Right renal cortex interstitium (tissue), 3 donors: ENCODE measurements at regions not wholly inside any gene's neighbourhood (a gene's known extent, or its start where the extent isn't known, plus 50 kb on each side); places are given as distances from the start of the nearest gene placed in this dataset.

Source experiments
- DNase-seq, 3 donors: peaks; one replicate each; pipeline ENCODE4 v3.0.0-alpha.2; 2013; ENCODE audit warnings: low read depth in 3 of 3, low spot score in 2 of 3

- DNase-seq, result no peak
Observed at GRCh38 chr11:70696076-70696475, 297.7 kb downstream of the CTTN start.

DNA sequence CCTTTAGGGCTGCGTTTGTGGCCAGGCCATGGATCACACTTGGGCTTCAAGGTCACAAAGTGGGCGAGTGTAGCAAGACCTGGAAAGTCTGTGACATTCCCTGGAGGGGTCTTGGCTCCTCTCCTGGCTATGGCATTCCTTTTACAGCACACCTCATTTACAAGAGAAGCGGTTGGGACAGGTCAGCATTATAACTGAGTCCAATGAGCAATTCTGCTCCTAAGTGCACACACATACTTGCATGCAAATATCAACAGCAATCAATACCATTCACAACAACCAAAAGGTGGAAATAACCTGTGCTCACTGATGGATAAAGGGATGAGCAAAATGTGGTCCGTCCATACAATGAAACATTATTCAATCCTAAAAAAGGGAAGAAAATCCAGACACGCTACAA, 298.2 kb downstream of the CTTN start:
- DNase-seq, result no peak

GRCh38 chr11:70697701-70698100, 299.4 kb downstream of the CTTN start:
- no peak for DNase-seq

DNA sequence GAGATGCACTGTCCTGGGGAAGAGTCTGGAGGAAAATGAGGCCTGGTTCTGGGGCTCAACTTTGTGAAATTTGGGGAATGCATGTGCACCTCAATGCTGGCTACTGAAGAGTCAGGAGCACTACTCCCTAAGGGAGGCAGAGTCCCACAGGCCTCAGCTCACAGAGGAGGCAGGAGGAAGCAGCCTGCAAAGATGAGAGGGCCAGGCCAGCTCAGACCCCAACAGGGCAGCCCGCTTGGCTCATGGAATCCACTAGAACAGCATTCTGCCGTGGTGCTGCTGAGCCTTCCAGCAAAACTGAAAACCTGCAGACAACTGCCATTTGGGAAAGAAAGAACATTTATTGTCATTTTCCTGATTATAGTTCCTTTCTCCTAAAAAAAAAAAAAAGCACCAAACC, 300.5 kb downstream of the CTTN start:
- no peak for DNase-seq

- no peak for DNase-seq
Observed at GRCh38 chr11:70699294-70700221, 301.2 kb downstream of the CTTN start.

GRCh38 chr11:70700453-70700852, 302.1 kb downstream of the CTTN start:
- DNase-seq, result no peak

GRCh38 chr11:70700871-70701270, 302.5 kb downstream of the CTTN start:
- DNase-seq, result no peak

DNA sequence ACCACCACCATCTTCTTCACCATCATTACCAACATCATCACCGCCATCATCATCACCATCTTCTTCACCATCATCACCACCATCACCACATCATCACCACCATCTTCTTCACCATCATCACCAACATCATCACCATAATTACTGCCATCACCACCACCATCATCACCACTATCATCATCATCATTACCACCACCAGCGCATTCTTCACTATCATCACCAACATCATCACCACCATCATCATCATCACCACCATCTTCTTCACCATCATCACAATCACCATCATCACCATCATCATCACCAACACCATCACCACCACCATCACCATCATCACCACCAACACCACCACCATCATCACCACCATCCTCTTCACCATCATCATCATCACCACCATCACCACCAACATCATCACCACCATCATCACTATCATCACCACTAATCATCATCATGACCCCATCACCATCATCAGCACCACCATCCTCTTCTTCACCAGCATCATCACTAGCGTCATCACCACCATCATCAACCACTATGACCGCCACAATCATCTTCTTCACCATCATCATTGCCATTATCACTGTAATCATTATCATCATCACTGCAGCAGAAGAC, 303.8 kb downstream of the CTTN start:
- no peak for DNase-seq

- DNase-seq, result no peak
Observed at GRCh38 chr11:70703141-70704064, 305.1 kb downstream of the CTTN start.

DNA sequence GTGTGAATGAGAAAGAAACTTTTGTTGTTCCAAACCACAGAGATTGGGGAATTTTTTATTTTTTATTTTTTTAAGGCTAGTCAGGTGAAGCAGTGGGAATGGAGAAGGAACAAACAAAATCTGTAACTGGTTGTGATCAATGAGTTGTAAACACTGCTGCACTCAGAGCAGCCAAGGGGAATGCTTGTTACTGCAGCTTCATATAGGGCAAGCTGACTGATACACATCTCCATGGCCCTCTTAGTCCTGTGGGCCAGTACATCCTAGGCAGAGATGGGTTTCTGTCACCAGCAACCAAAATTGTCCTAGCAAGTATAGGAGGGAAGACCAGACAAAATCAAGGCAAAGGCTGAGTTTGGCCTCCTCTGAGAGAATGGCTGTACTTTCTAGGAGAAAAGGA, 306.8 kb downstream of the CTTN start:
- DNase-seq, result no peak

DNA sequence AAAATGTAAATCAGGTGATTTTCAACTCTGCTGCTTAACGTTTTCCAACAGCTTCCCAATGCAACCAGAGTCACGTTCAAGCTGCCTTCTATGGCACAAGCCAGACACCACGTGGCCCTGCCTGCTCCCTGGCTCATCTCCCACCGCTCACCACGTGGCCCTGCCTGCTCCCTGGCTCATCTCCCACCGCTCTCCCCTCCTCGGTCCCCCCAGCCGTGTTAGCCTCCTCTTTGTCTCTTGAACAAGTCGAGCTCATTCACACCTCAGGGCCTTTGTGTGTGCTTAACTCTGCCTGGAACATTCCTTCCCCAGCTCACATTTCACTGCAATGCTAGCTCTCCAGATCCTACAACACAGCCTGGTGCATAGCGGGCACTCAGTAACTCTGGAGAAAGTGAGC, 307.6 kb downstream of the CTTN start:
- DNase-seq, result no peak

- DNase-seq, result no peak
Observed at GRCh38 chr11:70707821-70708220, 309.5 kb downstream of the CTTN start.

GRCh38 chr11:70709596-70709995, 311.3 kb downstream of the CTTN start:
- DNase-seq, result no peak

DNA sequence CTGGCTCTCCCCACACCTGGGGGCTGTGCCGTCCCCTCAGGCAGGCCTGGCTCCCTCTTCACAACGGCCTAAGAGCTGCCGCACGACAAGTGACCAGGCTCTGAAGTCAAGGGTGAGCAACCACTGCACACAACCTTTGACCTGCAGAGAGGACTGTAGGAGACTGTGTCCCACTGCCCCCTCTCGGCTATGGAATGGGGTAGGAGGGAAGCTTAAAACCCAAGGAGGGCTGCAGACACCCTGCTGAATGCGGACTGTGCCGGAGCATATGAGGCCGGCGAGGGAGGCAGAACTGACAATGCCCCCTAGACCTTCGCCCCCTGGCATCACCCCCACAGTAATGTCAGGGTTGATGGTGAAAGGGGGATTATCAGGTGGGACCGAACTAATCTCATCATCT, 311.9 kb downstream of the CTTN start:
- DNase-seq, result no peak

- no peak for DNase-seq
Observed at GRCh38 chr11:70710601-70711000, 312.3 kb downstream of the CTTN start.

- DNase-seq, result no peak
Observed at GRCh38 chr11:70711095-70711910, 313.0 kb downstream of the CTTN start.

DNA sequence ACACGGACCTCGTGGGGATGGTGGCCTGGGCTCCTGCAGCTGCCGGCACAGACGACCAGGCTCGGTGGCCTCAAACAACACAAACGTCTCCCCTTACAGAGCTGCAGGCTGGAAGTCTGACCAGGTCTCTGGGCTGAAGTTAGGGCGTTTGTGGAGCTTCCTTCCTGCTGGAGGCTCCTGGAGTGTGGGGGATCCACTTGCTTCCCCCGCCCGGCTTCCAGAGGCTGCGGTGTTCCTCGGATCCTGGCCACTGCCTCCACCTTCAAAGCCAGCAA, 313.5 kb downstream of the CTTN start:
- DNase-seq, result no peak

DNA sequence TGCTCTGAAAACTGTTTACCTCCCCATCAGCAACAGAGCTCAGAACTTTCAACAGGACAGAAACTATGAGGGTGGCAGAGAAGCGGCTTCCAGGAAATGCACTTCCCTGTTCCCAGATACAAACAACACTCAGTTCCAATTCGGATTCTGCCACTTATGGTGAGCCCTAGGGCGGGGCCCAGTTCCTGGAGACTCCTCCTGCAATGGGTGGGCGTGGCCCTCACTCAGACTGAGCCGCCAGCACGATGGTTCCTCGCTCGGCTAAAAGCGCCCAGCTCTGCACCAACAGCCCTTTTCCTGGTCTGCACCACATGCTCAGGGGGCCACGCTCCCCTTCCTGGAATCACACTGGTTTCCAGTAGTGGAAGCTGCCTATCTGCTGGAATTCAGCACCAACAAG, 314.1 kb downstream of the CTTN start:
- no peak for DNase-seq

GRCh38 chr11:70713086-70713835, 314.9 kb downstream of the CTTN start:
- DNase-seq, result no peak
